GM21619 (cell line): ENCODE measurements at regions not wholly inside any gene's neighbourhood (a gene's known extent, or its start where the extent isn't known, plus 50 kb on each side); places are given as distances from the start of the nearest gene placed in this dataset.
"Not testable (repeated sequence)": the region's sequence is repeated elsewhere in the genome, so short reads cannot be mapped to it uniquely, and the experiment has no call there.

Experiments used
- ATAC-seq: cut with Tn5 transposase; IDR thresholded peaks from one replicate; pipeline ENCODE4 v1.9.1; 2021; ENCODE audit not compliant: unreplicated experiment

GRCh38 chr10:29185050-29185449, 103.8 kb upstream of the LYZL1 start:
- no peak for ATAC-seq

- no peak for ATAC-seq
These were observed 102.6 kb upstream of the LYZL1 start for GRCh38 chr10:29186221-29186620.

- ATAC-seq = no peak
These were observed 99.6 kb upstream of the LYZL1 start for GRCh38 chr10:29189256-29189655.

GRCh38 chr10:29191674-29192073, 97.2 kb upstream of the LYZL1 start:
- ATAC-seq = no peak

- ATAC-seq = no peak
These were observed 89.5 kb upstream of the LYZL1 start for GRCh38 chr10:29199339-29199738.

GRCh38 chr10:29199941-29200679, 88.8 kb upstream of the LYZL1 start:
- no peak for ATAC-seq

- ATAC-seq = no peak
These were observed 86.4 kb upstream of the LYZL1 start for GRCh38 chr10:29202386-29202940.

GRCh38 chr10:29203432-29203831, 85.4 kb upstream of the LYZL1 start:
- ATAC-seq = no peak

- ATAC-seq = no peak
These were observed 84.6 kb upstream of the LYZL1 start for GRCh38 chr10:29204070-29204800.

GRCh38 chr10:29205787-29206186, 83.1 kb upstream of the LYZL1 start:
- no peak for ATAC-seq

GRCh38 chr10:29208845-29209244, 80.0 kb upstream of the LYZL1 start:
- ATAC-seq = no peak

GRCh38 chr10:29209830-29210229, 79.0 kb upstream of the LYZL1 start:
- no peak for ATAC-seq

- ATAC-seq = no peak
These were observed 78.5 kb upstream of the LYZL1 start for GRCh38 chr10:29210266-29210868.

- ATAC-seq = no peak
These were observed 76.3 kb upstream of the LYZL1 start for GRCh38 chr10:29212597-29212996.

GRCh38 chr10:29214551-29214950, 74.3 kb upstream of the LYZL1 start:
- no peak for ATAC-seq

- ATAC-seq = no peak
These were observed 71.6 kb upstream of the LYZL1 start for GRCh38 chr10:29217292-29217738.

- ATAC-seq = no peak
These were observed 65.5 kb upstream of the LYZL1 start for GRCh38 chr10:29223326-29223725.

- ATAC-seq = no peak
These were observed 64.2 kb upstream of the LYZL1 start for GRCh38 chr10:29224631-29225030.

- no peak for ATAC-seq
These were observed 61.7 kb upstream of the LYZL1 start for GRCh38 chr10:29227201-29227600.

- no peak for ATAC-seq
These were observed 60.3 kb upstream of the LYZL1 start for GRCh38 chr10:29228562-29228961.

GRCh38 chr10:29229258-29229705, 59.6 kb upstream of the LYZL1 start:
- no peak for ATAC-seq

- not testable (repeated sequence) for ATAC-seq
These were observed 52.0 kb upstream of the LYZL1 start for GRCh38 chr10:29236910-29237309.
